ENCODE measurements at regions not wholly inside any gene's neighbourhood (a gene's known extent, or its start where the extent isn't known, plus 50 kb on each side); places are given as distances from the start of the nearest gene placed in this dataset.

GRCh38 chr21:21605521-21605920 is 607.3 kb downstream of the NCAM2 start:
- peak; percentile 97 for FAIRE-seq

GRCh38 chr21:21606041-21606440 is 607.8 kb downstream of the NCAM2 start:
- no peak for FAIRE-seq

GRCh38 chr21:21612466-21612865 is 614.3 kb downstream of the NCAM2 start:
- no peak for FAIRE-seq

- no peak for FAIRE-seq
Observed at GRCh38 chr21:21614966-21615365, 616.8 kb downstream of the NCAM2 start.

GRCh38 chr21:21622460-21623234 is 624.4 kb downstream of the NCAM2 start:
- FAIRE-seq: no peak

- FAIRE-seq: no peak
Observed at GRCh38 chr21:21624674-21625073, 626.5 kb downstream of the NCAM2 start.

- no peak for FAIRE-seq
Observed at GRCh38 chr21:21631961-21632360, 633.8 kb downstream of the NCAM2 start.

GRCh38 chr21:21632926-21633325 is 634.7 kb downstream of the NCAM2 start:
- FAIRE-seq: no peak

GRCh38 chr21:21661741-21662140 is 663.5 kb downstream of the NCAM2 start:
- FAIRE-seq: no peak

GRCh38 chr21:21662776-21663175 is 664.6 kb downstream of the NCAM2 start:
- FAIRE-seq: peak; percentile 62

- FAIRE-seq: peak; percentile 4
Observed at GRCh38 chr21:21664871-21665270, 666.7 kb downstream of the NCAM2 start.

- peak; percentile 8 for FAIRE-seq
Observed at GRCh38 chr21:21666689-21667088, 668.5 kb downstream of the NCAM2 start.

GRCh38 chr21:21668198-21668597 is 670.0 kb downstream of the NCAM2 start:
- no peak for FAIRE-seq

- FAIRE-seq: no peak
Observed at GRCh38 chr21:21673959-21674358, 675.8 kb downstream of the NCAM2 start.

GRCh38 chr21:21675601-21676000 is 677.4 kb downstream of the NCAM2 start:
- FAIRE-seq: no peak

- FAIRE-seq: no peak
Observed at GRCh38 chr21:21682172-21682571, 684.0 kb downstream of the NCAM2 start.

- FAIRE-seq: no peak
Observed at GRCh38 chr21:21688889-21689288, 690.7 kb downstream of the NCAM2 start.

- no peak for FAIRE-seq
Observed at GRCh38 chr21:21690068-21690665, 692.0 kb downstream of the NCAM2 start.

GRCh38 chr21:21712748-21713520 is 714.7 kb downstream of the NCAM2 start:
- no peak for FAIRE-seq

GRCh38 chr21:21713651-21714180 is 715.5 kb downstream of the NCAM2 start:
- no peak for FAIRE-seq

- no peak for FAIRE-seq
Observed at GRCh38 chr21:21714426-21714825, 716.2 kb downstream of the NCAM2 start.

GRCh38 chr21:21715266-21715969 is 717.2 kb downstream of the NCAM2 start:
- FAIRE-seq: no peak

GRCh38 chr21:21722731-21723130 is 724.5 kb downstream of the NCAM2 start:
- FAIRE-seq: no peak

Data from endometrium (tissue), 2 donors.